Choroid plexus epithelial cell (primary cell): ENCODE measurements at regions not wholly inside any gene's neighbourhood (a gene's known extent, or its start where the extent isn't known, plus 50 kb on each side); places are given as distances from the start of the nearest gene placed in this dataset.

Source experiments
- DNase-seq: peaks from one replicate; pipeline ENCODE4 v3.0.0-alpha.2; 2010; ENCODE audit warnings: low read depth
- H3K4me3 ChIP-seq: 2 replicates; pipeline ENCODE4 v1.5.1; 2011; ENCODE audit warnings: low read depth, mild to moderate bottlenecking, control low read depth, low read length, moderate library complexity
- CTCF ChIP-seq: conservative IDR thresholded peaks from 2 replicates; pipeline ENCODE4 v1.5.1; 2011; ENCODE audit warnings: low read depth, mild to moderate bottlenecking, control low read depth, inconsistent platforms, low read length, moderate library complexity

GRCh38 chr1:218693599-218693998, 348.5 kb downstream of the TGFB2 start:
- DNase-seq = no peak
- no peak for TF ChIP-seq CTCF
- no peak overlapping the region for H3K4me3 ChIP-seq

DNA sequence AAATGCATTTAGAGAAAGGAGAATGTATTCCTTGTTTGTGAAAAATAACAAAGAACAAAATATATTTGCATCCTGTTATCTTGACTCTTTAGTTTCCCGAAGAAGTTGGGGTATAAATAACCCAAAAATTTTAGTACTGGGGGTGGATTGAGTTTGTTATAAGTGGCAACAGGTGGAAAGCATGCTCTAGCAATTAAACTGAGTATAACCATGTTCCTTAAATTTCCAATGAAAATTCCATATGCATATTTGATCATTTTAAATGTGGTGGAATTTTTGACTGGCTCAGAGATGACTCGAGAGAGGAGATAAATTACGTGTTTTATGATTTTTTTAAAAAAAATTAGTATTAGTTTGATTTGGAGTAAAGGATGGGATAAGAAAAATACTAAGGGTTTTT, 348.9 kb downstream of the TGFB2 start:
- no peak for DNase-seq
- H3K4me3 ChIP-seq = no peak overlapping the region
- no peak for TF ChIP-seq CTCF

GRCh38 chr1:218694636-218695035, 349.5 kb downstream of the TGFB2 start:
- DNase-seq = no peak
- TF ChIP-seq CTCF = no peak
- no peak overlapping the region for H3K4me3 ChIP-seq

DNA sequence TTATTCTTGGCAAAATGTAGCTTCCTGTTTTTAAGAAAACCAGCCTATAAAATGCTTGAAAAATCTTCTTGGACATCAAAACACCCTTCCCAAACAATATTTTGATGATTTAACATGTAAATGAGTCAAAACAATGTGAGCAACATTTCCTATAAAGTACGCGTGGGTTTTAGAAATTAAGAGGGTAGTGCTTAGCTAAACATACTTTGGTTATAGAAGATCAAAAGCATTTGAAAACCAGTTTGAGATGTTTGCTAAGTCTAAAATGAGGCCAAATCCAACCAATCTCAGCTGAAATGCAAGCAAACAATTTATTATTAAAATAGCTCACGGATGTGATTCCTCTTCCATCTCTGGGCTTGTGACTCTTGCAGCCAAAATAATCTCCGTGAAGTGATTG, 350.4 kb downstream of the TGFB2 start:
- no peak for DNase-seq
- no peak for TF ChIP-seq CTCF
- H3K4me3 ChIP-seq = no peak overlapping the region

- no peak overlapping the region for H3K4me3 ChIP-seq
- TF ChIP-seq CTCF = no peak
- no peak for DNase-seq
Observed at GRCh38 chr1:218698141-218698540, 353.0 kb downstream of the TGFB2 start.

- no peak for TF ChIP-seq CTCF
- DNase-seq = peak; percentile 45
- H3K4me3 ChIP-seq = no peak overlapping the region
Observed at GRCh38 chr1:218699421-218699820, 354.3 kb downstream of the TGFB2 start.

DNA sequence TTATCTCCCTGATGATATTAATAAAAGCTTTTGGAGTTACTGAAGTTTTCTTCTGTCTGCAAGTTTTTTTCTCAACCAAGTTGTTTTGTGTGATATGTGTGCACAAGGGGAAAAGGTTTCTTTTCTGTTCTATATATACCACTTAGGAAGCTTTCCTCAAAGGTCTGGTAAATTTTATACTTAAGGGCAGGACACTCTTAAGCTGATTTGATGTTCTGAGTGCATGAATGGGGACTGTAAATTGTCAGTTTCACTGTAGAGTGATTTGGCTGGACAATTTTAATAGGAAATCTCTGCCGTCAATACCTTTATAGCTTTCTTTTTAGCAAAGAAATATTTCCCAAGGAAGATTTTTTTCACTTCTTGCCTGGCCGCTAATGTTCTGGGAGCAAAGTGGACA, 354.7 kb downstream of the TGFB2 start:
- no peak overlapping the region for H3K4me3 ChIP-seq
- TF ChIP-seq CTCF = no peak

More for the DNA sequence above, 354.7 kb downstream of the TGFB2 start:
- DNase-seq = no peak
